HEK293T (cell line): ENCODE measurements at regions not wholly inside any gene's neighbourhood (a gene's known extent, or its start where the extent isn't known, plus 50 kb on each side); places are given as distances from the start of the nearest gene placed in this dataset.

Experiments used
- CTCF ChIA-PET: fragments of 350-600 bp; formaldehyde crosslinking; extraction: SDS; loops from one replicate; lab custom pipeline; 2021; ENCODE audit warnings: antibody characterized with exemption, inconsistent platforms; lab: Yijun Ruan, JAX
- POLR2A ChIA-PET: fragments of 350-600 bp; formaldehyde crosslinking; extraction: SDS; loops from one replicate; lab custom pipeline; 2020; ENCODE audit warnings: antibody characterized with exemption, inconsistent platforms; lab: Yijun Ruan, JAX
- DNase-seq: peaks from one replicate; pipeline ENCODE4 v3.0.0; 2012; ENCODE audit warnings: mixed read lengths; ENCODE audit errors: extremely low spot score
- ARNT ChIP-seq: fragments of 450-650 bp; IDR thresholded peaks from 2 replicates; pipeline ENCODE4 v1.6.1; 2017; ENCODE audit warnings: mild to moderate bottlenecking
- BHLHE40 ChIP-seq: fragments of 450-650 bp; IDR thresholded peaks from 2 replicates; pipeline ENCODE4 v1.6.1; 2016; ENCODE audit warnings: mild to moderate bottlenecking, moderate library complexity, borderline replicate concordance
- CTBP1 ChIP-seq: fragments of 450-650 bp; IDR thresholded peaks from 2 replicates; pipeline ENCODE4 v1.6.1; 2016; ENCODE audit warnings: borderline replicate concordance
- ELF4 ChIP-seq: fragments of 450-650 bp; IDR thresholded peaks from 2 replicates; pipeline ENCODE4 v1.6.1; 2017; ENCODE audit warnings: antibody characterized with exemption
- FOXA1 ChIP-seq: fragments of 450-650 bp; IDR thresholded peaks from 2 replicates; pipeline ENCODE4 v1.6.1; 2016; ENCODE audit warnings: mild to moderate bottlenecking
- FOXK2 ChIP-seq: fragments of 450-650 bp; IDR thresholded peaks from 2 replicates; pipeline ENCODE4 v1.6.1; 2016; ENCODE audit warnings: mild to moderate bottlenecking
- FOXM1 ChIP-seq: fragments of 450-650 bp; IDR thresholded peaks from 2 replicates; pipeline ENCODE4 v1.6.1; 2017; ENCODE audit warnings: mild to moderate bottlenecking, borderline replicate concordance
- HDGF ChIP-seq: fragments of 450-650 bp; IDR thresholded peaks from 2 replicates; pipeline ENCODE4 v1.6.1; 2017; ENCODE audit warnings: antibody characterized with exemption, borderline replicate concordance
- L3MBTL2 ChIP-seq: fragments of 450-650 bp; conservative IDR thresholded peaks from 2 replicates; pipeline ENCODE4 v1.6.1; 2016; ENCODE audit warnings: mild to moderate bottlenecking
- LEF1 ChIP-seq: fragments of 450-650 bp; IDR thresholded peaks from 2 replicates; pipeline ENCODE4 v1.6.1; 2017; ENCODE audit warnings: mild to moderate bottlenecking, borderline replicate concordance
- NFRKB ChIP-seq: fragments of 450-650 bp; IDR thresholded peaks from 2 replicates; pipeline ENCODE4 v1.6.1; 2016; ENCODE audit warnings: mild to moderate bottlenecking, moderate library complexity
- SP1 ChIP-seq: fragments of 450-650 bp; IDR thresholded peaks from 2 replicates; pipeline ENCODE4 v1.6.1; 2017
- SUZ12 ChIP-seq: fragments of 450-650 bp; IDR thresholded peaks from 2 replicates; pipeline ENCODE4 v1.6.1; 2016; ENCODE audit warnings: mild to moderate bottlenecking
- TARDBP ChIP-seq: fragments of 450-650 bp; IDR thresholded peaks from 2 replicates; pipeline ENCODE4 v1.6.1; 2016
- ZNF384 ChIP-seq: fragments of 450-650 bp; IDR thresholded peaks from 2 replicates; pipeline ENCODE4 v1.6.1; 2016
- TF ChIP-seq, protein P1 (sequence below): fragments of 450-650 bp; IDR thresholded peaks from 2 replicates; pipeline ENCODE4 v1.6.1; 2016

DNA sequence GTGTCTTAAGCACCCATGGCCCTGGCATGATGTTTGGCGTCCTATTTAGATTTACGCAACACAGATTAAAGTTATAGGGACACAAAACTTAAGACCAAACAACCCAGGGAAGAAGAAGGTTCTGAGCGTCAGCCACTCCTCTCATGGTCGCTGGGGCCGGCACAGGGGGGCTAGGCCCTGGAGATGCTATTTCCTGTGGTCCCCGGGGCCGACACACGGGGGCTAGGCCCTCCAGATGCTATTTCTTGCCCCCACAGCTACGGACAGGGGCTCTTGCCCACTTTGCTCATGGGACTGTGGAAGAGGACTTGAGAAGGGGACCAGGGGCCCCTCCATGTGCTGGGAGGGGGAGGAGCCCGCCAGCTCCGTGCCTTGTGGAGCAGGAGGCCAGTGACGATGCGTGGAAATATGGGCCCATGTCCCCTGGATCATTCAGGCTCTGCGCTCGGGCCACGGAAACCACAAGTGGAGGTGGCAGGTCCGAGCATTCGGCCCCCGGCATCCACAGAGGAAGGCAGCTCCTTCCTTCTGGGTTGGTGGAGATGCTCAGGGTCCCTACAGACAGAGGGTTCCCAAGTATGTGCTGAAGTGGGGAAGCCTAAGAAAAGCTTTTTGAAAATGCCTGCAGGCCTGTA is 711.1 kb downstream of the BRD1 start:
- POLR2A ChIA-PET: no interaction called here
- no peak for DNase-seq
- CTCF ChIA-PET: no interaction called here
- TF ChIP-seq SUZ12 (no peak), HDGF (no peak), SP1 (no peak), FOXK2 (no peak), CTBP1 (no peak), NFRKB (no peak), ELF4 (no peak), TARDBP (no peak), BHLHE40 (no peak), L3MBTL2 (no peak), FOXM1 (no peak), ARNT (no peak), FOXA1 (no peak)
- TF ChIP-seq, protein P1, sequence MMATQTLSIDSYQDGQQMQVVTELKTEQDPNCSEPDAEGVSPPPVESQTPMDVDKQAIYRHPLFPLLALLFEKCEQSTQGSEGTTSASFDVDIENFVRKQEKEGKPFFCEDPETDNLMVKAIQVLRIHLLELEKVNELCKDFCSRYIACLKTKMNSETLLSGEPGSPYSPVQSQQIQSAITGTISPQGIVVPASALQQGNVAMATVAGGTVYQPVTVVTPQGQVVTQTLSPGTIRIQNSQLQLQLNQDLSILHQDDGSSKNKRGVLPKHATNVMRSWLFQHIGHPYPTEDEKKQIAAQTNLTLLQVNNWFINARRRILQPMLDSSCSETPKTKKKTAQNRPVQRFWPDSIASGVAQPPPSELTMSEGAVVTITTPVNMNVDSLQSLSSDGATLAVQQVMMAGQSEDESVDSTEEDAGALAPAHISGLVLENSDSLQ: no peak

- CTCF ChIA-PET: interaction anchor here (0.6 kb wide), 1 partner anchor 232 kb away, joined by 3 read pairs; no protein-coding TSS in a partner anchor
- TF ChIP-seq HDGF: no peak
- no peak for TF ChIP-seq L3MBTL2
- TF ChIP-seq TARDBP: no peak
- TF ChIP-seq LEF1: no peak
- TF ChIP-seq ELF4: no peak
- TF ChIP-seq SP1: no peak
- TF ChIP-seq SUZ12: no peak
- TF ChIP-seq FOXA1: no peak
- no peak for TF ChIP-seq CTBP1
- no peak for TF ChIP-seq ARNT
- no peak for TF ChIP-seq FOXK2
- no peak for TF ChIP-seq FOXM1
- no peak for TF ChIP-seq ZNF384
- TF ChIP-seq BHLHE40: no peak
- no peak for TF ChIP-seq NFRKB
- TF ChIP-seq, protein P1: no peak
- no peak for DNase-seq
Measured at GRCh38 chr22:49116021-49116420, 711.7 kb downstream of the BRD1 start.

DNA sequence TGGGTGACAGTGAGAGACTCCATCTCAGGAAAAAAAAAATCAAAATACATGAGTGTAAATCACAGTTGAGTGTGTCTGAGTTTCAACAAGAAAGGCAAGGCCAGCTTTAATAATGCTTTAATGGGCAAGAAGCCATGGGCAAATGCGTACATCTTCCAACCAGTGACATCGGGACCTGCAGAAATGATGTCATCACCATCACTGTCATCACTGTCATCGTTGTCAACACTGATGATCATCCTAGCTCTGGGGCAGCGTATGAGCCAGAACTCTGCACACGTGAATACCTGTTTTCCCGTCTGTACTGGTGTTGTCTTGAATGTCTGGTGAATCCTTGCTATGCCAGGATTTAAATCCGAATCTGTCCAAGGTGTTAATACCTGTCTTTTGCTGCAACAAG is 712.5 kb downstream of the BRD1 start:
- ChIA-PET CTCF (interaction anchor here (0.6 kb wide), 1 partner anchor 231 kb away, joined by 3 read pairs; no protein-coding TSS in a partner anchor), POLR2A (no interaction called here)

More at GRCh38 chr22:49116021-49116420, 711.7 kb downstream of the BRD1 start:
- POLR2A ChIA-PET: no interaction called here

GRCh38 chr22:49113758-49114157 is 713.9 kb downstream of the BRD1 start:
- POLR2A ChIA-PET: no interaction called here
- CTCF ChIA-PET: no interaction called here
- no peak for DNase-seq
- no peak for TF ChIP-seq FOXM1
- no peak for TF ChIP-seq HDGF
- TF ChIP-seq CTBP1: no peak
- TF ChIP-seq ZNF384: no peak
- no peak for TF ChIP-seq SP1
- TF ChIP-seq, protein P1: no peak
- TF ChIP-seq SUZ12: no peak
- no peak for TF ChIP-seq FOXA1
- TF ChIP-seq BHLHE40: no peak

More for the DNA sequence above, 712.5 kb downstream of the BRD1 start:
- DNase-seq: no peak
- TF ChIP-seq TARDBP (no peak), L3MBTL2 (no peak), ELF4 (no peak), FOXM1 (no peak), ZNF384 (no peak), HDGF (no peak), SP1 (no peak), SUZ12 (no peak), ARNT (no peak), CTBP1 (no peak), LEF1 (no peak), BHLHE40 (no peak), FOXK2 (no peak), FOXA1 (no peak), NFRKB (no peak)
- TF ChIP-seq, protein P1: no peak
